ENCODE measurements at regions not wholly inside any gene's neighbourhood (a gene's known extent, or its start where the extent isn't known, plus 50 kb on each side); places are given as distances from the start of the nearest gene placed in this dataset.

GRCh38 chr21:35367553-35367952 is 318.5 kb upstream of the RUNX1 start:
- no peaks in the 10 kb centered on the region for H4K20me1 ChIP-seq (ENCODE audit: insufficient read depth, low read length)
- no peak overlapping the region for H3K27ac ChIP-seq (ENCODE audit: low read length)
- no peak for DNase-seq
- no peak overlapping the region for H3K4me3 ChIP-seq (ENCODE audit: low read length)
- H2AFZ ChIP-seq (ENCODE audit: low read length) = no peak overlapping the region
- H3K9me2 ChIP-seq (replicated peaks; ENCODE audit: insufficient read depth, low read length) = no peaks in the 10 kb centered on the region
- no peak overlapping the region for H3K4me2 ChIP-seq (ENCODE audit: low read depth, low read length)
- H3K9ac ChIP-seq (ENCODE audit: low read length) = no peak overlapping the region
- H3K79me2 ChIP-seq (ENCODE audit: low read length) = no peaks in the 10 kb centered on the region
- no peaks in the 10 kb centered on the region for H3K27me3 ChIP-seq (replicated peaks; ENCODE audit: insufficient read depth, low read length)
- H3K36me3 ChIP-seq (replicated peaks; ENCODE audit: insufficient read depth, low read length) = no peaks in the 10 kb centered on the region
- H3F3A ChIP-seq (ENCODE audit: insufficient read depth, low read length) = no peaks in the 10 kb centered on the region
- no peaks in the 10 kb centered on the region for H3K9me3 ChIP-seq (replicated peaks; ENCODE audit: insufficient read depth, low read length)
- no peaks in the 10 kb centered on the region for H3K4me1 ChIP-seq (ENCODE audit: low read length)
- TF ChIP-seq EZH2phosphoT487 (IDR thresholded peaks at IDR 0.05; ENCODE audit: low read length) (no peak), CTCF (IDR thresholded peaks at IDR 0.05; ENCODE audit: low read length) (no peak), EZH2 (optimal IDR thresholded peaks at IDR 0.05; ENCODE audit: low read depth, low read length) (no peak)

DNA sequence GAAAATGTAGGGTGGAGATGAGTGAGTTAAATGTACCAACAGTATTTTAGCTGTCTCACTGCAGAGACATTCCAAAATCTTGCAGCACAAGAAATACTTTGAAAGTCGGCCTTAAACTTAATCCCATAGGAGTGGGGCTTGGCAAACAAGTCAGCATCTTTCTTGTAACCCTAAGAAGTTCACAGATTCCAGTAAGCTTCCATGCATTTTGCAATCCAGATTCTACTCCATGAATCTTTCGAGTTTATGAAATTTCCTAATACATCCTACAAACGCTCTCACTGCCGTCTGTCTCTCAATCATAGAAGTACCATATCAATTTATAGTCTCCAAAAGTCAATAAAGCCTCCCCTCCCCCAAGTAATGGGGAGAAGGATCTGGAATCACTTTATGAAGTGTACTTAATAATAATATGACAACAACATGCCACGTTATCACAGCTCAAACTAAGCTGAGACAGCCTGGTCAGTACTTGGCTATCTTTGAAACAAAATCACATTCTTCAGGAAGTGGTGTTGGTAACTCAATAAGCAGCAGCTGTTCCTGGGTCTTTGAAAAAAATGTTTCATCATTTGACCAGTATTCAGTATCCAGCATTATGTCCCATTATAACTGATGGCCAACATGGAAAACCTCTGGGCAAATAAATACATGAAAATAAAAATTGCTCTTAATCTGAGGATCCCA is 317.4 kb upstream of the RUNX1 start:
- Histone ChIP-seq H3K4me3 (ENCODE audit: low read length) (no peak overlapping the region), H2AFZ (ENCODE audit: low read length) (no peak overlapping the region), H3F3A (ENCODE audit: insufficient read depth, low read length) (no peaks in the 10 kb centered on the region), H3K4me2 (ENCODE audit: low read depth, low read length) (no peak overlapping the region), H3K79me2 (ENCODE audit: low read length) (no peaks in the 10 kb centered on the region), H3K4me1 (ENCODE audit: low read length) (no peaks in the 10 kb centered on the region), H3K9me2 (replicated peaks; ENCODE audit: insufficient read depth, low read length) (no peaks in the 10 kb centered on the region), H4K20me1 (ENCODE audit: insufficient read depth, low read length) (no peaks in the 10 kb centered on the region), H3K36me3 (replicated peaks; ENCODE audit: insufficient read depth, low read length) (no peaks in the 10 kb centered on the region), H3K9ac (ENCODE audit: low read length) (no peak overlapping the region), H3K9me3 (replicated peaks; ENCODE audit: insufficient read depth, low read length) (no peaks in the 10 kb centered on the region), H3K27me3 (replicated peaks; ENCODE audit: insufficient read depth, low read length) (no peaks in the 10 kb centered on the region), H3K27ac (ENCODE audit: low read length) (no peak overlapping the region)
- TF ChIP-seq EZH2phosphoT487 (IDR thresholded peaks at IDR 0.05; ENCODE audit: low read length) (no peak), EZH2 (optimal IDR thresholded peaks at IDR 0.05; ENCODE audit: low read depth, low read length) (no peak), CTCF (IDR thresholded peaks at IDR 0.05; ENCODE audit: low read length) (no peak)
- no peak for DNase-seq

- no peaks in the 10 kb centered on the region for H3K9me3 ChIP-seq (replicated peaks; ENCODE audit: insufficient read depth, low read length)
- no peaks in the 10 kb centered on the region for H3K79me2 ChIP-seq (ENCODE audit: low read length)
- H3K4me2 ChIP-seq (ENCODE audit: low read depth, low read length) = no peak overlapping the region
- no peak overlapping the region for H3K4me3 ChIP-seq (ENCODE audit: low read length)
- H3K9ac ChIP-seq (ENCODE audit: low read length) = no peak overlapping the region
- H3K27me3 ChIP-seq (replicated peaks; ENCODE audit: insufficient read depth, low read length) = no peaks in the 10 kb centered on the region
- H3K4me1 ChIP-seq (ENCODE audit: low read length) = no peaks in the 10 kb centered on the region
- H3K36me3 ChIP-seq (replicated peaks; ENCODE audit: insufficient read depth, low read length) = no peaks in the 10 kb centered on the region
- H4K20me1 ChIP-seq (ENCODE audit: insufficient read depth, low read length) = no peaks in the 10 kb centered on the region
- no peak for TF ChIP-seq EZH2phosphoT487 (IDR thresholded peaks at IDR 0.05; ENCODE audit: low read length)
- no peak for TF ChIP-seq CTCF (IDR thresholded peaks at IDR 0.05; ENCODE audit: low read length)
- TF ChIP-seq EZH2 (optimal IDR thresholded peaks at IDR 0.05; ENCODE audit: low read depth, low read length) = no peak
- no peak for DNase-seq
- no peaks in the 10 kb centered on the region for H3K9me2 ChIP-seq (replicated peaks; ENCODE audit: insufficient read depth, low read length)
- no peak overlapping the region for H3K27ac ChIP-seq (ENCODE audit: low read length)
- no peaks in the 10 kb centered on the region for H3F3A ChIP-seq (ENCODE audit: insufficient read depth, low read length)
- no peak overlapping the region for H2AFZ ChIP-seq (ENCODE audit: low read length)
Measured at GRCh38 chr21:35363458-35363857, 314.4 kb upstream of the RUNX1 start.
